Panc1 (cell line): ENCODE measurements at regions not wholly inside any gene's neighbourhood (a gene's known extent, or its start where the extent isn't known, plus 50 kb on each side); places are given as distances from the start of the nearest gene placed in this dataset.

Experiments used
- ATAC-seq: fragments of 200-7000 bp; cut with Tn5 transposase; 2 replicates; pipeline ENCODE4 v1.9.1; 2020; ENCODE audit warnings: mild to moderate bottlenecking, moderate library complexity
- BruUV-seq: library from RNA; stranded (reverse); fragments of 400-500 nt; replicated peaks from 2 replicates; lab custom pipeline; 2021; lab: Mats Ljungman, UMichigan
- CTCF ChIA-PET: fragments of 300-600 bp; sonication (Branson Sonifier 250); formaldehyde crosslinking; loops from one replicate; lab custom pipeline; 2022; ENCODE audit warnings: antibody characterized with exemption; lab: Charles Lee
- POLR2A ChIA-PET: fragments of 300-600 bp; sonication (Branson Sonifier 250); formaldehyde crosslinking; loops from one replicate; lab custom pipeline; 2022; ENCODE audit warnings: antibody characterized with exemption; lab: Charles Lee
- DNase-seq: peaks from one replicate; pipeline ENCODE4 v3.0.0-alpha.2; 2010; ENCODE audit warnings: low read depth, low spot score
- H3K27ac ChIP-seq: 2 replicates; pipeline ENCODE4 v1.5.1; 2011; ENCODE audit warnings: mild to moderate bottlenecking, low read length, inconsistent platforms
- H3K27me3 ChIP-seq: fragments of 200-500 bp; sonication (Bioruptor generic); 2 replicates; pipeline ENCODE4 v1.6.0; 2014; ENCODE audit warnings: low read length, inconsistent platforms; ENCODE audit not compliant: control insufficient read depth, insufficient read depth
- H3K36me3 ChIP-seq: fragments of 200-500 bp; sonication (Bioruptor generic); 2 replicates; pipeline ENCODE4 v1.5.1; 2014; ENCODE audit warnings: inconsistent platforms, mild to moderate bottlenecking, low read length, moderate library complexity; ENCODE audit not compliant: control insufficient read depth, insufficient read depth
- H3K4me1 ChIP-seq: 2 replicates; pipeline ENCODE4 v1.5.1; 2011; ENCODE audit warnings: inconsistent platforms, mild to moderate bottlenecking, low read length, moderate library complexity; ENCODE audit not compliant: control insufficient read depth, insufficient read depth
- H3K4me3 ChIP-seq, 2 experiments: 2 replicates each; pipeline ENCODE4 v1.5.1; 2011 to 2012; ENCODE audit warnings: low read depth in 2 of 2, low read length in 2 of 2, mild to moderate bottlenecking in 2 of 2, inconsistent platforms in 1 of 2, moderate library complexity in 1 of 2
- H3K9me3 ChIP-seq: fragments of 200-500 bp; sonication (Bioruptor generic); 2 replicates; pipeline ENCODE4 v1.5.1; 2014; ENCODE audit warnings: low read depth, mild to moderate bottlenecking, inconsistent platforms, low read length, moderate library complexity; ENCODE audit not compliant: control insufficient read depth, insufficient read depth
- POLR2AphosphoS5 ChIP-seq: IDR thresholded peaks from 2 replicates; pipeline ENCODE4 v1.6.1; 2012; ENCODE audit warnings: mild to moderate bottlenecking, low read depth, low read length, moderate library complexity
- SIN3A ChIP-seq: IDR thresholded peaks from 2 replicates; pipeline ENCODE4 v1.6.1; 2012; ENCODE audit warnings: low read depth, mild to moderate bottlenecking, low read length, moderate library complexity, borderline replicate concordance; ENCODE audit not compliant: insufficient read depth
- TCF7L2 ChIP-seq: IDR thresholded peaks from 2 replicates; pipeline ENCODE4 v1.6.1; 2011; ENCODE audit warnings: mild to moderate bottlenecking, low read depth, low read length, inconsistent platforms
- in situ Hi-C: cut with HindIII; loops from 2 replicates; pipeline ENCODE4 v1.10.0; 2016; ENCODE audit warnings: low sequenced_read_pairs, low pct_unique_long_range_greater_than_20kb
- intact Hi-C: fragments of 100-400 bp; cut with micrococcal nuclease; formaldehyde crosslinking; loops from one replicate; pipeline ENCODE4 v1.10.0; 2022; ENCODE audit not compliant: unreplicated experiment
- TF ChIP-seq, protein P1 (sequence below): fragments of 450-650 bp; IDR thresholded peaks from 2 replicates; pipeline ENCODE4 v1.5.1; 2017; ENCODE audit warnings: mild to moderate bottlenecking
- TF ChIP-seq, protein P2 (sequence below), 2 experiments: IDR thresholded peaks; 2 replicates each; pipeline ENCODE4 v1.6.1; 2011 to 2012; ENCODE audit warnings: low read depth in 2 of 2, control low read depth in 1 of 2, low read length in 1 of 2, mild to moderate bottlenecking in 1 of 2, moderate library complexity in 1 of 2; ENCODE audit not compliant: insufficient read depth in 1 of 2

DNA sequence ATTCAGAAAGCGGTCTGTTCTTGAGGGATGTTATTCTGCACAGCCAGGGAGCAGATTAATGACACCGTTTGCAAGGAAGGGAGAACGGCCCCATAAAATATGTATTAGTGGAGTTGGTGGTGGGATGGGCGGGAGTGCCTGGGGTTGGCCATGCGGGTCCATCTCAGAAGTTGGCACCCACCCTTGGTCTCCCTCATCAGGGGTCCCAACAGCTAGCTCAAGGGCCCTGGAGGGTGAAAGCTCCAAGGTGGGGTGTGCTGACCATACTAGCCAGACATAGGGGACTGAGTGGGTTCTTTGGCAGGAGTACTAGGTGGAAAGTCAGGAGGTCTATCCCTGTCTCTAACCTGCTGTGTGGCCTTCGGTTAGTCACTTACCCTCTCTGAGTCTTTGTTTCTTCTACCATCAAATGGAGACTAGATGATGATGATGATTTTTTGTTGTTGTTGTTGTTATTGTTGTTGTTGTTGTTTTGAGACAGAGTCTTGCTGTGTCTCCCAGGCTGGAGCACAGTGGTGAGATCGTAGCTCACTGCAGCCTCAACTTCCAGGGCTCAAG is 83.2 kb upstream of the BRD7 start:
- in situ Hi-C loops (no loop called here), intact Hi-C loops (no loop called here)
- ATAC-seq (no peak), DNase-seq (no peak)
- Histone ChIP-seq H3K4me3 (no peak overlapping the region), H3K27ac (no peak overlapping the region), H3K4me1 (no peaks in the 10 kb centered on the region), H3K9me3 (no peaks in the 10 kb centered on the region), H3K27me3 (no peaks in the 10 kb centered on the region), H3K36me3 (no peaks in the 10 kb centered on the region)
- no peak for TF ChIP-seq POLR2AphosphoS5
- no peak for TF ChIP-seq SIN3A
- TF ChIP-seq, protein P1, sequence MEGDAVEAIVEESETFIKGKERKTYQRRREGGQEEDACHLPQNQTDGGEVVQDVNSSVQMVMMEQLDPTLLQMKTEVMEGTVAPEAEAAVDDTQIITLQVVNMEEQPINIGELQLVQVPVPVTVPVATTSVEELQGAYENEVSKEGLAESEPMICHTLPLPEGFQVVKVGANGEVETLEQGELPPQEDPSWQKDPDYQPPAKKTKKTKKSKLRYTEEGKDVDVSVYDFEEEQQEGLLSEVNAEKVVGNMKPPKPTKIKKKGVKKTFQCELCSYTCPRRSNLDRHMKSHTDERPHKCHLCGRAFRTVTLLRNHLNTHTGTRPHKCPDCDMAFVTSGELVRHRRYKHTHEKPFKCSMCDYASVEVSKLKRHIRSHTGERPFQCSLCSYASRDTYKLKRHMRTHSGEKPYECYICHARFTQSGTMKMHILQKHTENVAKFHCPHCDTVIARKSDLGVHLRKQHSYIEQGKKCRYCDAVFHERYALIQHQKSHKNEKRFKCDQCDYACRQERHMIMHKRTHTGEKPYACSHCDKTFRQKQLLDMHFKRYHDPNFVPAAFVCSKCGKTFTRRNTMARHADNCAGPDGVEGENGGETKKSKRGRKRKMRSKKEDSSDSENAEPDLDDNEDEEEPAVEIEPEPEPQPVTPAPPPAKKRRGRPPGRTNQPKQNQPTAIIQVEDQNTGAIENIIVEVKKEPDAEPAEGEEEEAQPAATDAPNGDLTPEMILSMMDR = no peak
- TF ChIP-seq, protein P2, sequence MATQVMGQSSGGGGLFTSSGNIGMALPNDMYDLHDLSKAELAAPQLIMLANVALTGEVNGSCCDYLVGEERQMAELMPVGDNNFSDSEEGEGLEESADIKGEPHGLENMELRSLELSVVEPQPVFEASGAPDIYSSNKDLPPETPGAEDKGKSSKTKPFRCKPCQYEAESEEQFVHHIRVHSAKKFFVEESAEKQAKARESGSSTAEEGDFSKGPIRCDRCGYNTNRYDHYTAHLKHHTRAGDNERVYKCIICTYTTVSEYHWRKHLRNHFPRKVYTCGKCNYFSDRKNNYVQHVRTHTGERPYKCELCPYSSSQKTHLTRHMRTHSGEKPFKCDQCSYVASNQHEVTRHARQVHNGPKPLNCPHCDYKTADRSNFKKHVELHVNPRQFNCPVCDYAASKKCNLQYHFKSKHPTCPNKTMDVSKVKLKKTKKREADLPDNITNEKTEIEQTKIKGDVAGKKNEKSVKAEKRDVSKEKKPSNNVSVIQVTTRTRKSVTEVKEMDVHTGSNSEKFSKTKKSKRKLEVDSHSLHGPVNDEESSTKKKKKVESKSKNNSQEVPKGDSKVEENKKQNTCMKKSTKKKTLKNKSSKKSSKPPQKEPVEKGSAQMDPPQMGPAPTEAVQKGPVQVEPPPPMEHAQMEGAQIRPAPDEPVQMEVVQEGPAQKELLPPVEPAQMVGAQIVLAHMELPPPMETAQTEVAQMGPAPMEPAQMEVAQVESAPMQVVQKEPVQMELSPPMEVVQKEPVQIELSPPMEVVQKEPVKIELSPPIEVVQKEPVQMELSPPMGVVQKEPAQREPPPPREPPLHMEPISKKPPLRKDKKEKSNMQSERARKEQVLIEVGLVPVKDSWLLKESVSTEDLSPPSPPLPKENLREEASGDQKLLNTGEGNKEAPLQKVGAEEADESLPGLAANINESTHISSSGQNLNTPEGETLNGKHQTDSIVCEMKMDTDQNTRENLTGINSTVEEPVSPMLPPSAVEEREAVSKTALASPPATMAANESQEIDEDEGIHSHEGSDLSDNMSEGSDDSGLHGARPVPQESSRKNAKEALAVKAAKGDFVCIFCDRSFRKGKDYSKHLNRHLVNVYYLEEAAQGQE (IDR thresholded peaks at IDR 0.05; ENCODE audit: insufficient read depth in 1 of 2, low read depth in 2 of 2, low read length in 1 of 2) = no peak
- TF ChIP-seq TCF7L2 = no peak
- CTCF ChIA-PET = no interaction called here
- BruUV-seq = no TSS peak
- POLR2A ChIA-PET = no interaction called here

DNA sequence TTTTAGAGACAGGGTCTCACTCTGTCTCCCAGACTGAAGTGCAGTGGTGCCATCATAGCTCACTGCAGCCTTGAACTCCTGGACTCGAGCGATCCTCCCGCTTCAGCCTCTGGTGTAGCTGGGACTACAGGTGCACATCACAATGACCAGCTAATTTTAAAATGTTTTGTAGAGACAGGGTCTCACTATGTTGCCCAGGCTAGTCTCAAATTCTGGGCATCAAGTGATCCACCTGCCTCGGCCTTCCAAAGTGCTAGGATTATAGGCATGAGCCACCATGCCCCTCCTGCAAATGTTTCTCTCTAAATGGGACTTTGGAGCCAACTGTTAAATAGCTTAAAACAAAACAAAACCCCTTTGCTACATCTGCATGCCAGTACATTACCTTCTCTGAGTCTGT is 82.2 kb upstream of the BRD7 start:
- no peak for TF ChIP-seq TCF7L2
- TF ChIP-seq, protein P2 (IDR thresholded peaks at IDR 0.05; ENCODE audit: insufficient read depth in 1 of 2, low read depth in 2 of 2, low read length in 1 of 2) = no peak
- TF ChIP-seq, protein P1 = no peak
- no peak for TF ChIP-seq POLR2AphosphoS5
- TF ChIP-seq SIN3A = no peak
- intact Hi-C loops (no loop called here), in situ Hi-C loops (no loop called here)
- Histone ChIP-seq H3K27ac (no peak overlapping the region), H3K4me3 (no peak overlapping the region), H3K4me1 (no peaks in the 10 kb centered on the region), H3K36me3 (no peaks in the 10 kb centered on the region), H3K27me3 (no peaks in the 10 kb centered on the region), H3K9me3 (no peaks in the 10 kb centered on the region)
- DNase-seq (no peak), ATAC-seq (no peak)
- POLR2A ChIA-PET = no interaction called here
- no TSS peak for BruUV-seq
- CTCF ChIA-PET = no interaction called here
